NCI-H1930 (cell line): ENCODE measurements at regions not wholly inside any gene's neighbourhood (a gene's known extent, or its start where the extent isn't known, plus 50 kb on each side); places are given as distances from the start of the nearest gene placed in this dataset.

Experiments used
- DNase-seq, 2 experiments: peaks; one replicate each; lab custom pipeline; 2025; lab: John Stamatoyannopoulos, UW

DNA sequence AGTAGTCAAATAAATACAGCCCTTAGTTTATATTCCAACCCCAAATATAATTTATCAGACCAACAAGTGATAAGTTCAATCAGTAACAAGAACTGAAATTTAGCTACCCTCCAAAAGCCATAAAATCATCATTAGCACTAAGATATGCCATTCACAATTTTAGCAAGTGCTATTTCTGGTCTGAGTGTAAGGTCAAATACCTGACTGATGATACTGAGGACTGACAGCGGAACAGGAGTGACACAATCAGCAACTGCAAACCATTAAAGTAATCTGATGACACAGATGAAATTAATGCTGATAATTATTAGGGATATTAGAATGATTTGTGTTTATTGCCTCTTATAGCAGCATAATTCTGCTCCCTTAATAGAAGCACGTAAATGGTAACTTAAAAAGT is 152.7 kb upstream of the SPHKAP start:
- DNase-seq, result no peak

DNA sequence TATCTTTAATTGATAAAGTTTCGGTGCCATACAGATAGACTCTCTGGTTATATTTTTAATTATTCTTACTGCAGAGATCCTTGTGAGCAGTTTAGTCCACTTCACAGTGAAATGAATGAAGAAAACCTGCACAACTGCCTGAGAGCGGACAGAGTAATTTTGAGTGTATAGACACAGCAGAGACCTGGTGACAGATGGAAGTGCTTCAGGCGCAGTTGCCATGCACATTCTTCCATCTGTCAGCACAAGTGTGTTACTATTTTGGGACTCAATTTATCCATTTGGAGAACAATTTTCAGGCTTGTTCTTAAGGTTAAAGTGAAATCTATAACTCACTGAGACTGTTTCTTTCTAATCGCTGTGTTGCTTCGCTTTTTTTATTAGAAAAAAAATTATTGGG is 147.8 kb upstream of the SPHKAP start:
- no peak for DNase-seq

DNA sequence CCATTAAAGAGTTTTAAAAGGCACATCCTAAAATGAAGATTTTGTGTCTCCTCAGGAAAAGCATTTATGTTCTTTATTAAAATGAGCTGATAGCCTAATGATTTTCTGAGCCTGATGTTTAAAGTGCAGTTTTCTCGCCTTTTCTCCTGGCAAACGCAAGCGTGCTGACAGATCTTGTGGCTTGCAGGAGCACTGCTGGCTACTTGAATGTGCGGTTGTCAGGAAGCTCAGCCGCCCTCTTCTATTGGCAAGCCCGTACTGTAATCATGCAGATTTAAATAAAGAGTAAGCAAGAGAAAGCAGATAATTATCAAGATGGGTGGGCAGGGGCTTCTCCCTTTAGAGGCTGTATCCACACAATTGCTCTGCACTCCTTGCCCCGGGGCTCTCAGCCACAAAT is 139.5 kb upstream of the SPHKAP start:
- no peak for DNase-seq

DNA sequence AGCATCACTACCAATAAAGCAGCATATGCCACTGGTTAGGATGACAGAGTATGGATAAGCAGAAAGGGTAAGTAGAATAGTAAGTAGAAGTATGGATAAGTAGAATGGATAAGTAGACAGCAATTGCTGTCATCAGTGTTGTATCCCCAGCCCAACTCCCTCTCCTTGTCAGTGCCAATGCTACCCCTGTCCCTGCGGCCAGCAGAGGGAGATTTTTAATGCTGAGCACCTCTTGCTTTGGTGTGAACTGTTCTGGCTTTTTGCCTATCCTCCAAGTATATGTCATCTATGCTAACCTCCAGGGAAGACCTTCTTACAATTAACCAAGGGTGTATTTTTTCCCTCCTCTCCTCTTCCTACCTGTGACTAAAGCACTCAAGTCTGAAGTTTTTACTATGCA is 136.7 kb upstream of the SPHKAP start:
- no peak for DNase-seq

DNA sequence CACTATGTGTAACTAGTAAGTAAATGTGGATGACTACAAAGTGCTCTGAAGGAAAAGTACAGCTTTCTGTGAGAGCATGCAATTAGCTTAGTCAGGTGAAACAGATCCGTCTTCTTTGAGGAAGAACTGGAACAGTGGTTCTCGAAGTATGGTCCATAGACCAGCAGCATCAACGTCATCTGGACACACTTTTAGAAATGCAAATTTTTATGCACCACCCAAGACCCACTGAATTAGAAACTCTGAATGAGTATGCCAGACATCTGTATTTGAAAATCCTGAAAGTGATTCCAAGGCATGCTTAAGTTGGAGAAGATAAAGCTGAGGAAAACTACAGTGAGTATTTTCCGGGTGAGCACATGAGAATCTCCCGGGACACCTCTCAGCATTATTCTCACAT is 130.7 kb upstream of the SPHKAP start:
- no peak for DNase-seq

DNA sequence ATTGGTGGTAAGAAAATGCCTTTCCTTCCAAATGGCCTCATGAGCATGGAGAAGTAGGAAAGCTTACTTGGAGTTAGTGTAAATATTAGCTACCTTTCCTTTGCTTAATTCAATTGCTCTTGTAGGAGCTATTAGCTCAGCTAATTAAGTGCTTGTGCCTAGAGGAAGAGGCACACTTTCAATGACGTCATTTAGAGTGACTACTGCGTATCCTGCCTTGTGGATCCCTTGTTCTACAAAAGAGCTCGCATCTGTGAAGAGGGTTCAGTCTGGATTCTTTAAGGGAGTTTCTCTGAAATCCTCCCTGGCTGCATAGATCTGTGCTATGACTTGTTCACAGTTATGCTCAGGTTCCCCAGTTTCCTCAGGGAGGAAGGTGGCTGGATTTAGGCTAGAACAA is 122.5 kb upstream of the SPHKAP start:
- no peak for DNase-seq

DNA sequence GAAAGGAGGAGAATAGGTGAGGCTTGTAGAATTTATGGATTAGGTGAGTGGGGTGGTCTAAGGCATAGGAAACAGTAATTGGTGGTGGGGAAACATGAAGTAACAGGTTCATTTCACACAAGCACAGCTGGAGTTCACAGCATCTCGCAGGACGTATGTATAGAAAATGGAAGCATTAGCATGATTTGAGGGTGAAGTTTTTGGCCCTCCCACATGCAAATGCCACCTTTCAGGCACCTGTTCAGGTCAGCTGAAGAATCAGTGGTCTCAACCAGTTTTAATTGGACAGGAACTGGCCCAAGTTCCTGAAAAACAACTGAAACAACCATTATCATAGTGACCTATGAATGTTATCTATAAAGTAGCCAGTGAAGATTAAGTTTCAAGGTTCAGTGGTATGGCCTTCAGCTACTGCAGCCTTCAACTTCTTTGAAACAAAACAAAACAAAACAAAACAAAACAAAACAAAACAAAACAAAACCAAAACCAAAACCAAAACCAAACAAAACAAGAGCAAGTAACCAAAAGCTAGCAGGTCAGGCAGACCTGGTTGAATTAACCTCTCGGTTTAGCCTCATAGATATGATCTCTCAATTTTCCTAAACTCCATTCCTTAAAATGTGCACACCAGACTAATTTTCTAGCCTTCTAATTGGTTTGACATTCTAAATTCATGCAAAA is 102.1 kb upstream of the SPHKAP start:
- DNase-seq, result no peak

DNA sequence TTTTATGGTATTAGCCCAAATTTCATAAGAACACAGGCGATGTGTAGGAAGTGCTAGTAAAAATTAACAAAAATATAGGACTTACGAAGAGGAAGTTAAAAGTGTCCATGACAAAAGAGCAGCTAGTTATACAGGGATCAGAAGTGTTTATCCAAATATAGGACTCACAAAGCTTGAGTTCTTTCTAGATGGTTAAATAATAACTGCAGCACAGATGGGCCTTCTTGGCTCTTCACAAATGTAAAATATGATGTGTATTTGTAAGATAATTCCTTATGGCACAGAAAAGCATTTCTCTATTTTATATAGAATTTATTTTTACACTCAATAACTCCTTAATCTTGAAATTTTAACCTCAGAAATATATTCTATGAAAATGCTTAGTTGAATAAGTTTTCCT is 100.9 kb upstream of the SPHKAP start:
- DNase-seq, result no peak

DNA sequence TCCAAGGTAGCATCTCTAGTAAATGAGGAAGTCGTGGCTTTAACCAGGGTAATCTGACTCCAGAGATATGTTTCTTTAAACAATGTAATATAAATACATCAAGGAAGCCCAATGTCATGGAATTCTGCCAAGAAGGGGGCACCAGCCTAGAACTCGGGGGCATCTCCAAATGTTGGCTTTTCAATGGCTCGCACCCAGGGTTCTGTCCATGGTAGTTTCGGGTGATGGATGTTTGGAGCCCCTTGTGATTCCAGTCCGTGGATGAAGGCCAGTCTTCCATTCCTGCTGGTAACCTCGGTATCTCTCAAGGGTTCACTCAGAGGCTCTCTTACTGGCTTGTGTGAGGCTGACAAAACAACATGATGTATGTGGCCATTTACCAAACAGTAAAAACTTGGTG is 91.7 kb upstream of the SPHKAP start:
- no peak for DNase-seq

DNA sequence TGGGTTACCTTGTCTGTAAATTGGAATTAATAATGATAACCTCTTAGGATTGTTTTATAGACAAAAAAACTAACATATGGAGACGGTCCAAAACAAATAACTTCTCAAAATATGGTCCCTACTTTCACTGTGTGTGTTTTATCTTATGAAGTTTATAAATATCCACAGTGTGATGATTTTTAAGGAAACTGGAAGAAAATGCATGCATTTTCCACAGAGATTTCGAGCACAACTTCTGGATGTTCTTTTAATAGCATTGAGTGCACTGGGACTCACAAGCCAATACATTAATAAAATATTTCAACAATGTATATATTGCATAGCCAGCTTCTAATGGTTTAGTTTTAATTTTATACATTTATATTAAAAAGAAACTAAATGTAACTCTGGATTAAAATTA is 87.9 kb upstream of the SPHKAP start:
- DNase-seq, result no peak

DNA sequence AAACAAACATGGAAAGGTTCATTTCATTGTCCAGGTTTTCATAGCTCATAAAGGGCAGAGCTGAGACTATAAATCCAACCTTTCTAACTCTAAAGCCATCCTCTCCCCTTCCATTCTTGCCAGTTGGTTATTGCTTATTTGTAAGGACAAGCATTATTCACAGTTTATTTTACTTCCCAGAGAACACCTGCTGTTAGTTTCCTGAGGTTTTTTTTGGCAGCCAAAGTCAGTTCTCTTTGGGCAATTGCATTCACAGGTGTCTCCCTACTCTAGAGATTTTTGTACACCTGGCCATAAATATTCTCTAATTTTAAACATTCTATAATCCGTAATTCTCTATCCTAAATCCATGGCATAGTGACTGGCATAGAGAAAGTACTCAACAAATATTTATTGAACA is 87.3 kb upstream of the SPHKAP start:
- peak; percentile 80 to 90 for DNase-seq

DNA sequence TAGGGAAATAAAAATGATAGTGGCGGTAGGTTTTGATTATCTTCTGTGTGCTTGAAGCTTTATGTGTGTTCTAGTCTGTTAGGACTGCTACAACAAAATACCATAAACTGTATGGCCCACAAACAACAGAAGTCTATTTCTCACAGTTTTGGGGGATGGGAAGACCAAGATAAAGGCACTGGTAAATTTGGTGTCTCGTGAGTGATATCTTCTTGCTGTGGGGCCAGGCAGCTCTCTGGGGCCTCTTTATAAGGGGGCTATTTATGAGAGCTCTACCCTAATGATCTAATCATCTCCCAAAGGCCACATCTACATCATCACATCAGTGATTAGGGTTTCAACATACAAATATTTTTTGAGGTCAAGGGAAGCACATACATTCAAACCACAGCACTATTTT is 86.8 kb upstream of the SPHKAP start:
- DNase-seq, result peak; percentile 76 to 90

DNA sequence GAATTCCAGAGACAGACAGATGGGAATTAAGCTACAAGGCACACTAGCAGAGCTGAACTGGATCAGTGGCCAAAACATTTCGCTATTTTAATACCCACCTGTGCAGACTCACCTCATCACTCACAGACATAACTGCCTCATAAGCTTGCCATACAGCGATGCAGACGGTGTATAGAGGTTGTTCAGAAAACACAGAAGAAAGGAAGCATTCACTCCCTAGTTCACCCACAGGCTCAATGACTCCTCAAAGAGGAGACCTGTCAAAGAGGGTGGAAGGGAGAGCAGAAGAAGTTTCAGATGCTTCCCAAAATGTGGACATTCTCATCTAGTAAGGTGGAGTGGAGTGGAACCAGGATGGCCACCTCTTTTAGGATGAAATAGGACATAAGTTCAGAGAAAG is 81.7 kb upstream of the SPHKAP start:
- no peak for DNase-seq

DNA sequence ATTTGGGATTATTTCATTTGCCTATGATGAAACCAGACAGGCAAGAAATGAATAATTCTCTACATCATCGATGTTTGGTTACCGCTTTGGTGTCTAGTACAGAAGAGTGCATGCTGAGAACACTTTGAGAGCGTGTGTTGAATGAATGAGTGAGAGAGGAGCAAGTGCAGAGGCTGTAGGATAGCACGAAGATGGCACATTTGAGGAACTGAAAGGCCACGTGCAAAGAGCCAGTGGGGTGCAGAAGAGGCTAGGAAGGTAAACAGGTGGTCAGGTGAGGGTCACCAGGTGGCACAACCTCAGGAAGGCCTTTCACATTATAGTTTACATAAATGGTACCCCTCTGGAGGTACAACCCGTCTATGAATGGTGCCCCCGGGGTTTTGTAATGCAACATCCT is 80.1 kb upstream of the SPHKAP start:
- DNase-seq, result no peak

DNA sequence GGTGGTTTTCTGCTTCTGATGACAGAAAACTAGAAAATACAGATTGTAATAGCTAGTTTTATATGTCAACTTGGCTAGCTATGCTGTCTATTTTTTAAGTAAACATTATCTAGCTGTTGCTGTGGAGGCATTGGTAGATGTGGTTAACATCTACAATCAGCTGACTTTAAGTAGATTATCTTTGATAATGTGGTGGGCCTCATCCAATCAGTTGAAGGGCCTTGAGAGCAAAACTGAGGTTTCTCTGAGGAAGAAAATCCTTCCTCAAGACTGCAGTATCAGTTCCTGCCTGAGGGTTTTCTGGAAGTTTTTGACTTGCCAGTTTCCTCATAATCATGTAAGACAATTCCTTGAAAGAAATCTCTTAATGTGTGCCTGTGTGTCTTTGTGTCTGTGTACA is 75.9 kb upstream of the SPHKAP start:
- DNase-seq, result no peak

DNA sequence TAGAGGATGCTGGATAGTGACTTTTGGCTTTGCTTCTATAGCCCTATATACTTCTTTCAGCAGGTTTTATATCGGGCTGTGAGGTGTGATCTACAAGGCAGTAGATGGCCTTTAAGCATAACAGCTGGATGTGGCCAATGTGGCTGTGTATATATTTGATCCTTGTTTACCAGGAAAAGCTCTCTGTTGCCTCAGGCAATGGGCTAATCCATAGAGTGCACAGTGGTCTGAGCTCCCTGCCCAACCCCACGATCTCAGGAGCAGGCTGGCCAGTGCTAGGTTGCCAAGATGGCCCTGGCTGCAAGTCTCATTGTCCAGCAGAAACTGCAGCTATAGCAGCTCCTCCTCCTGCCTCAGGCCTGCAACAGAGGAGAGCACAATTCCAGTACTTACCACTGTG is 72.3 kb upstream of the SPHKAP start:
- DNase-seq, result no peak

DNA sequence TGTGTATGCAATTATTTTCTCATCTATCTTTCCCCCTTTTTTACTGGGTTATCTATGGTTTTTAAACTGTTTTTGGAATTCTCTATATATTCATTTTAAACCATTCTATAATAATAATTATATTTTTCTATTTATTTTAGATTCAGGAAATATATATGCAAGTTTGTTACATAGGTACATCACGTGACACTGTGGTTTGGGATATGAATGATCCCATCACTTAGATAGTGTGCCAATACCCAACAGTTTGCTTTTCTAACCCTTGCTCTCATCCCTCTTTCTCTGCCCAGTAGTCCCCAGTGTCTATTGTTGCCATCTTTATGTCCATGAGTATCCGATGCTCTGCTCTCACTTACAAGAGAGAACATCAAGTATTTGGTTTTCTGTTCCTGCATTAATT is 65.8 kb upstream of the SPHKAP start:
- no peak for DNase-seq

DNA sequence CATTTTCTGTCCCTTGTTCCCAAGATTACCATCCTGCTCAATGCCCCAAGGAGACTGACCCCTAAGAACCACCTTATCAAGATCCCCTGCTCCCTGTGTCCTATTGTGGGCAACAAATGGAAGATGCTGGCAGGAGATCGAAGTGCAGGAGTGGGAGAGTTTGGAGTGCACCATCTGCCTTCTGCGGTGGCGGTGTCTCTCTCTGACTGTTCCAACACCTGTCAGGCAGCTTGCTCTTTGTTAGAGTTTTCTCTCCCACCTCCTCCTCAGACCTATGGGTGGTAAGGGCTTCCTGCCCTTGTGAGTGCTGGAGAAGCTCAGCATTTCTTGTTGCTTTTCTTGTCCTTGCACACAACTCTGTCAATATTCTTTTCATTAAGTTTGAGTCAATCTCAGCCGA is 64.1 kb upstream of the SPHKAP start:
- no peak for DNase-seq

DNA sequence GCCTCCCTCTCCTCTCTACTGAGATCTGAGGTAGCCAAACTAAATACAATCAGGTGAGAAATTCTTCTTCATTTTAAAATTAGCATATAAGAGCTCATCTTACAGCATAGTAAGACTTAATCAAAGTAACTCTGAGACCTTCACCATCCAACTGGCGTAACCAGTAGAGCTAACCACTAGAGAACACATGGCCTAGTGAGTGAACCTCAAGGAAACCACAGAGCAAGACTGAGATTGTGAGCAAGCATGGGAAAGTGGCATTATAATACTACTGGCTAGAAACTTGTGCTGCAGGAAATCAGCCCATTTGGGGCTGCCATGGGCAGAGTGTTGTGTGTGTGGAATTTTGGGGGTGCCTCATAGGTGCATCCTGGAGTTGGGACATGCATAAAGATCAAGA is 61.1 kb upstream of the SPHKAP start:
- no peak for DNase-seq

DNA sequence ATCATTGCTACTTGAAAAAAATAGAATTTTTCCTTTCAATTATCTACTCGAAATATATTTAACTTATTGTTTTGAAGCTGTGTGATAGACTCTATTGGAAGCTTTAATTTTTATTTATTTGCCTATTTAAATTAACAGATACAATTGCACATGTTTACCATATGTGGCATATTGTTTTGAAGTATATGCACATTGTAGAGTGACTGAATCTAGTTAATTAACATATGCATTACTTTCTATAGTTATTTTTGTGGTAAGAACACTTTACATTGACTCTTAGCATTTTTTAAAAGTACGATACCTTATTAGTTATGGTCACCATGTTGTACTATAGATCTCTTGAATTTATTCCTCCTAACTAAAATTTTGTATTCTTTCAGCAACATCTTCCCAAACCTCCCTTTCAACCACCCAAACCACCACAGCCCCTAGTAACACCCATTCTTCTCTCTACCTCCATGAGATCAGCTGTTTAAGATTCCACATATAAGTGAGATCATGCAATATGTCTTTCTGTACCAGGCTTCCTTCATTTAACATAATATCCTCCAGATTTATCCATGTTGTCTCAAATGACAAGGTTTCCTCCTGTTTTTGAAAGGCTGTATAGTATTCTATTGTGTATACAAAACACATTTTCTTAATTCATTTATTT is 58.5 kb upstream of the SPHKAP start:
- no peak for DNase-seq

DNA sequence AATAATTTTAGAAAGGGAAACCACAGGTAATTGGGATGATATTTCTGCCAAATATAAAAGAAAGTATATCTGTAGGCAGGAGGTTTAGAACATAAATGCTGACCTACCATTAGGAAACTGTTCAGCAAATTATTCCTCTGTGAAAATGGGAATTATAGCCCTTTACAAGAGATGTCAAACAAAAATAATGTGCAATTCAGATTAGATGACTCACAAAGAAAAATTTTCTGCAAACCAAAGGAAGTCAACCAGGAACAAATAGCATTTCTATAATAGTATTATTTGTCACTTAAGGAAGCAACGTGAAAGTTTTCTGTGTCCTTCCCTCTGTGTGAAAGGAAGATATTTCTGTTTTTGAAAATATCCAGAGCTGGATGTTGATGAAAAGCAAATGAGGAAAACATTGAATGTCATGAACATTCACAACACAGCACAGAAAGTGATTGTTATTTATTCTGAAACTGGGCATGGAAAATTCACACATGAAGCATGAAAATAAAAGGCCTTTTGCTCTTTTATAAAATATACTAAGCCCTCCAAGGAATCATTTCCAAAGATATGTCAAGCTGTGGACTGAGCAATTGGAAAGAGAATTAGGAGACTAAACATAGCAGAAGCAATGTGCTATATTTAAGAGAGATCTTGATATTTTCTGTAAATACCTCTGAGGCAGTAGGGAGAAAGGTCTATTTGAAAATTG is 57.9 kb upstream of the SPHKAP start:
- no peak for DNase-seq
